ENCODE measurements at regions not wholly inside any gene's neighbourhood (a gene's known extent, or its start where the extent isn't known, plus 50 kb on each side); places are given as distances from the start of the nearest gene placed in this dataset.

DNA sequence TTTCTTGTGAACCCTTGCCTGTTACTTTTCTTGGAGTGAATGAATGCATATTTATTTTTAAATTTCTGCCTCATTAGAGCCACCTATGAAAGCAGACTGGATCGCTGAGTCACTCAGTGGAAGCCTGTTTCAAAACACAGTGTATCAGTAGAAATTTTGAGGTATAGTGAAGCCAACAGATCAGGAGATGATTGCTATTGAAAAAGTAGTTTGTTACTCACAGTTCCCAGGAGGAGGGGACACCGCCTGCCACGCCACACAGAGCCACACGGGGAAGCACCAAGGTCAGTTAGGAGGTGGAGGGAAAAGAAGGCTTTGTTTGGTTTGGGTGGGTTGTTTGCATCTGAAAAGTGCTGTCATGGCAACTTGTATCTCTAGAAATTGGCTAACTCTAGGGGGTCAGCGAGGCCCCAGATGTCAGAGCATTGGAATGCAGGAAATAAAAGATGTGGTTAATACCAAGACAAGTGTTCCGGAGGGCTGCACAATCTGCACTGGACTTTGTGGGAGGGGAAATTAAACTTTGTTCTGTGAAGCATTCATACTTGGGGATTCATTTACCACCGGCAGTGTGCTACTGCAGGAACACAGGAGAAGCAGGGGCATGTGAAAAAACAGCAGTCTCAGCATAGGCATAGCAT is 106.4 kb upstream of the SDK1 start:
- peak; percentile 64 for DNase-seq

DNA sequence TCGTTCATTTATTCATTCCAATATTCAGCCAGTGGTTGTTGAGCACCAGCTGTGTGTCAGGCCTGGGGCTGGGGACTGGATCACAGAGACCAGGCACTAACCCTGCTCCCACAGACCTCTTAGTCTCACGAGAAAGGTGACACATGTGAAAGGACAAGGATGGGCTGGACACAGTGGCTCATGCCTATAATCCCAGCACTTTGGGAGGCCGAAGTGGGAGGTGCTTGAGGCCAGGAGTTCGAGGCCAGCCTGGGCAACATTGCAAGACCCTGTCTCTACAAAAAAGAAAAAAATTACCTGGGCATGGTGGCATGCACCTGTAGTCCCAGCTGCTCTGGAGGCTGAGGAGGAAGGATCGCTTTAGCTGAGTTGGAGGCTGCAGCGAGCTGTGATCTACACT is 105.9 kb upstream of the SDK1 start:
- DNase-seq = no peak

DNA sequence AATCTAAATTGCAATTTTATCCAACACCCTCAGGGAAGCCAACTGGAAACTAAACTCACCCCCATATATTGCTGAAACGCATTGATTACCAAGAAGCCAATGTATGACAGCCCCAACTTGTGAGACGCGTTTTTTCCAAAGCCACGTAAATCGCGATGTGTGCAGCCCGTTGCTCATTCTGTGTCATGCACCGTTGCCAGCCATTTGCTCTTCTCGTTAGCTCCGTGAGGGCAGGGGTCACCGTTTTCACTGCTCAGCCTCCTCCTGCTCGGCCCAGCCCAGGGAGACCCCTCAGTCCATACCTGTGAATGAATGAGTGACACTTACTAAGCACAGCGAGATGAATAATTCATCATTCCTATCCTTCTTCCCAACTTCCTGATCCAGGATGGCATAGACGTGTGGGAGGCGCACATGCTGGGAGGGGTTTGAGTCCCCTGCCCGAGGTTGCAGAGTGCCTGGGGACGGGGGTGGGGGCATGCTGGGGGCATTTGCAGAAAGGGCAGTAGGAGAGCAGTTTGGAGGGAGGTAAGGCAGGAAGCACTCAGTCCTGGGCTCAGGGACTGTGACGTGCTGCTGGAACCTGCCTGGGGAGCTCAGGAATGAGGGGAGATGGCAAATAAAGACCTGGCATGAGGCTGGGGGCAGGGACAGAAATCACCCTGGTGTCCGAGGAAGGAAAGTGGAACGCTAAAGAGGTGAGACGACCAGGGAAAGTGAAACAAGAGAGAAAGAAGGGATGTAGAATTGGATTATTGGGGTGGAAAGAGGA is 104.2 kb upstream of the SDK1 start:
- no peak for DNase-seq

GRCh38 chr7:3197567-3198213 is 103.4 kb upstream of the SDK1 start:
- no peak for DNase-seq

DNA sequence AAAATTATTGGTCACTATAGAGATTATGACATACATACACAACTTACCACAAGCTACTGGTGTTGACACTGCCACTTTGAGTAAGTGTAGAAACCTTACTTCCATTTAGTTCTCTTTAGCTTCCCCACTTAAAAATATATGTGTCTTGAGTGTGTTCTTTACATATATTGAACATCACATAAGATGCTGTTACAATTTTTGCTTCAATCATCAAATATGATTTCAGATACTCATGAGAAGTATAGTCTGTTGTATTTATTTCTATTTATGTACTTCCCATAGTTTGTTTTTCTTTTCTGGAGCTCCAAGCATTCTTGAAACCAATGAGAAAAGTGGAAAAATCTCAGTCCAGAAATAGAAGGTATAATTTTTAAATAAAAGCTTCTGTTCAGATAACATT is 102.7 kb upstream of the SDK1 start:
- no peak for DNase-seq

DNA sequence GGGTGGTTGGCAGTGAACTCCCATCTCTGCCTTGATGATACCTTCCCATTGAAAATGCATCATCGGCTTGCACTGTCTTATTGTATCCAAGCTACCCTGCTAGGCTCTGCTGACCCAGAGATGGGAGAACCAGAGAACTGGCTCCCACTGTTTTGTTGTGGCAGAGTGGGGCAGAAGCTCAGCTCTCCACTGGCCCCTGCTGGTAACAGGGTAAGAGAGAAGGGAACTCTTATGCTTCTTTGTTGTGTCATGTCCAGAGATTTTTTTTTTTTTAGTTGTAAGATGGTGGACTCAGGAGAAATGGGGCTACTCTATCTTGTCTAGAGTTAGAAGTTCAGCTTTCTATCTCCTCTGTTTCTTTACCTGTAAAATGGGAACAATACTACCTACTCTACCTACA is 100.5 kb upstream of the SDK1 start:
- DNase-seq = no peak

DNA sequence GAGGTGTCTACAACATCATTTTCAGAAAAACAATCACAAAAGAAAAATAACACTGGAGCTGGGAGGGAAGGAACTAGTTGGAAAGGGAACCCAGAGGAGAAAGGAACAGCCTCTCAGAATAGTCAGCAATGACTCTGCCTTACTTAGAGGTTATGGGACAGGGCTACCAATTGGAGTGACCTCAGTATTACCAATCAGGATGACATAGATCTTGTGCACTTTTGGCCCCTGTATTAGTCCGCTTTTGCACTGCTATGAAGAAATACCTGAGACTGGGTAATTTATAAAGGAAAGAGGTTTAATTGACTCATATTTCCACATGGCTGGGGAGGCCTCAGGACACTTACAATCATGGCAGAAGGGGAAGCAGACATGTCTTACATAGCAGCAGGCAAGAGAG is 99.7 kb upstream of the SDK1 start:
- no peak for DNase-seq

GRCh38 chr7:3201937-3202710 is 98.9 kb upstream of the SDK1 start:
- DNase-seq = no peak

DNA sequence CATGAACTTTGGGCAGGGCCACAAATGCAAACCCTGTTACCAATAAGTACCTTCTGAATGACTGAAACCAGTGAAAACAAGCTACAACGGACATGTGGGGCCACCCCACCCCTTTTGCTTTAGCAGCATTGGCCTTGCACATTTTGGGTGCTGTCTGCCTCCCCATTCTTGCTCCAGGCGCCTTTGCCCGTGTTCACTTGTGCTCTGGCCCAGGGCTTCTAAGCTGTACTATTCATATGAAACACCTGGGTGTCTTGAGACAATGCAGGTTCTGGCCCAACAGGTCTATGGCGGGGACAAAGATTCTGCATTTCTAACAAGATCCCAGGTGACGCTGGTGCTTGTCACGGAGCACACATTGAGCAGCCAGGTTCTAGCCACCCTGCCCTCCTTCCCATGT is 96.5 kb upstream of the SDK1 start:
- no peak for DNase-seq

- DNase-seq = no peak
Observed at GRCh38 chr7:3206101-3206500, 95.0 kb upstream of the SDK1 start.

DNA sequence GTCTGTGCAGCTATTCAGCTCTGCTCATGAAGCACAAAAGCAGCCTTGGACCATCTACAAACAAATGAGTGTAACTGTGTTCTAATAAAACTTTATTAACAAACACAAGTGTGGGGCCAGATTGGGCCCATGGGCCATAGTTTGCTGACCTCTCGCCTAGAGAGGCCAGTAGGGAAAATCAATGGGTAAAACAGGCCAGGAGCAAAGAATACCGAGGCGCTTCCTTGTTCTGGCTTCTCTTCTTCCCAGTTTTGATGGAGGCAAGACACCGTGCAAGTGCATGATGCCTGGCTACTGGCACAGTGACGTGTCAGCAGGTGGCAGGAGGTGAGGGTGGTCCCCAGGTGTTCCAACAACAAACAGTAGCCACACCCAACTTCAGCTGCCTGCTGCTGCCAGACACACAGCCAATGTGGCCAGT is 94.3 kb upstream of the SDK1 start:
- no peak for DNase-seq

DNA sequence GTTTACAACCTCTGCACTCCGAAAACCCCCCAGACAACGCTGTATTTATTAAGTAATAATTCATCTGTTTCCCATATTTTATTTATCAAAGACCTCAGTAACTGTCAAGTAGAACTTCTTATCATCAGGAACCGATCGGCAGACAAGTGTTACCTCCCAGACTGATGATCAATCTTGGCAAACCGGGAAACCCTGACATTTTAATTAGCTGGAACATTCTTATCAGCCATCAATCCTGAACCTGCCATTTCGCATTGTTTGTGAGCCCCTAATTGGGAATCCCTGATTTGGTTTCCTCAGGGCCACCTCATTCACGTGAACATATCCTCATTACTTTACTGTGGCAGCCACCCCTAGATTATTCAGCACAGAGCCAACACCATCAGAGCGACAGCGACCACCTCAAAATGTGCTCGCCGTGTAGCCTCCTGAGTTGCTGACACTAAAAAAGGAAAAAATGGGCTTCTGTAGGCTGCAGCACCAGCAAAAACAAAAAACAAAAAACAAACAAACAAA is 93.6 kb upstream of the SDK1 start:
- no peak for DNase-seq

- no peak for DNase-seq
Observed at GRCh38 chr7:3210531-3210930, 90.5 kb upstream of the SDK1 start.

GRCh38 chr7:3214090-3214413 is 87.0 kb upstream of the SDK1 start:
- DNase-seq = no peak

DNA sequence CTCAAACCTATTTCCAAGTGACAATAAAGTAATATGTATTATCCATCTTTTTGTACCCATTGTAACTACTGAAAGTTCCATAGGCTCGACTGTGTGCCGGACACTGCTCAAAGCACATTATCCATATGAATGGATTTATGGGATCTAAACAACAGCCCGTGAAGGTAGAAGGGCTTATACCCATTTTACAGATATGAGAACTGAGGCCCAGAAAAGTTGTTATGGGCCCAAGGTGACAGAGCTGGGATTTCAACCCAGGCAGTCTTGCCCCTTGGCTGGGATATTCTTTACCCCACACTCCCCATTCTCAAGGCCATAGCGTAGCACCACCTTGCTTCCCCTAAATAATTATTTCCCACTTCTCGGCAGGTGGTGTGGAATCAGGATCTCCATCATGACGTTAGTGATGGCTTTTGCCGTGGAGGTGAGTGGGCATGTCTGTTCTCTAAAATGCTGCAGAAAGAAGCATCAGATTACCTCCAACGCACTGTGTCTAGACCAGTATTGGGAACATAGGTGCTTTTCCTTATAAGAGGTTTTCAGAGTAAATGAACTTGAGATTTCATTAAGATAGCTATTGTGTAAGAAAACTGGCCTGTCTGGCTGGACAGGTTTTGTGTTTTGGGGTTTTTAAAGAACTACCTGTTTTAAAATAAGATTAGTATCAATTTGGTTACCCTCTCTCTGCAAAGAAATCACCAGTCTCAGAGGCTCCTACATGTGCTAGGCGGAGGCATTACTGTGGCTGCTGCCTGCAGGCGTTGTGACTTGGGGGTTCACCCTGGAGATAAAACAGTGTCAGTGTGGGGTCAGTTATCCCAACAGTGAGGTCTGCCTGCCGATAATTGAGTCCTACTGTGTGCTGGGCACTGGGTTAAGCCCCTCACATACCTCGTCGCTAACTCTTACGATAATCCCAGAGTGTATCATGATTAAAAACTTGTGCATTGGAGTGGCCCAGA is 85.1 kb upstream of the SDK1 start:
- peak; percentile 62 for DNase-seq

GRCh38 chr7:3217166-3217565 is 83.9 kb upstream of the SDK1 start:
- DNase-seq = no peak

DNA sequence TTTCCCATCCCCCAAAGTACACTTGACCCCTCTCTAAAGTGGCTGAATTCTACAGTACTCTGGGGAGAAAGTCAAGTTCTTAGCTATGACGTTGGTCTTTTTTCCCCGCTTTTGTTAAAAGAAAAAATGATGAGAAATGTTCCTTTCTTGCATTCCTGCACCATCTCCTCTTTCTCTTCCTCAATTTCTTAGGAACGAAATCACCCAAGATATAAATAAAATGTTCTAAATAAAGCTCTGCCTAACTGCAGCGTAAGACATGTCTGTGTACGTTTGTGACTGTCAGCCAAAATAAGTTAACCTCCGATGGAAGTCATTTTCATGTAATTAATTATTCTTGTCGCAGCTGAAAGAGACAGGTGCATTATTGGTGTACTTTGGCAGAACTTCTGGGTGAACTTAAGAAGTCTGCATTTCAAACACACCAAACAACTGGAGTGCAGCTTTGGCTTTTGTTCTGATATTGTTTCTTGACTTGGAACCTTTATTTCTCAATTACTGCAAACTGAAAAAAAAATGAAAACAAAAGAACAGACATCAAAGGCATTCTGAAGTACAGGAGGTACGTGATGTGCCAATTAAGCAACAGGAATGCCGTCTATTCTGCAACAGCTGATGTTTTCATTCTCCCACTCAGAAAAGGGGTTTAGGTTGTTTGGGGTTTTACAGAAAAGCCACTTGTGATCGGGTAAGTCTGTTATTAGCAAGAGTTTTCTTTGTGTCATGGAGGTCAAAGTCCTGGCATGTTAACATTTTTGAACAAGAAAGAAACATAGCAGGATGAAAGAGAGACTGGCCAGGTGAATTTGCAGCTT is 82.4 kb upstream of the SDK1 start:
- no peak for DNase-seq

DNA sequence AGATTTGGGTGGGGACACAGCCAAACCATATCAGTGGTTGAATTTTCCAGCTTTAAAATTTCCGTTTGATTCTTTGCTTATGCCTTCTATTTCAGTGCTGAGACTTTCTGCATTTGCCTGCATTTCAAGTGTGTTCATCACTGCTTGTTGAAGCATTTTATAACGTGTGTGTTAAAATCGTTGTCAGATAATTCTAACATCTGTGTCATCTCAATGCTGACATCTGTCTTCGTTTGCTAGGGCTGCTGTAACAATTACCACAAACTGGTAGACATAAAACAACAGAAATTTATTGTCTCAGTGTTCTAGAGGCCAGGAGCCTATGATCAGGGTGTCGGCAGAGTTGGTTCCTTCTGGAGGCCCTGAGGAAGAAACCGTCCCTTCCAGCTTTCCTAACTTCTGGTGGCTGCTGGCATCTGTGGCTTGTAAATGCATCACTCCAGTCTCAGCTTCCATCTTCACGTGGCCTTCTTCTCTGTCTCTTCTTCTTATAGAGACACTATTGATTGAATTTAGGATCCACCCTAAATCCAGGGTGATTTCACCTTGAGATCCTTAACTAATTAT is 71.1 kb upstream of the SDK1 start:
- no peak for DNase-seq

- DNase-seq = no peak
Observed at GRCh38 chr7:3230908-3231307, 70.1 kb upstream of the SDK1 start.

GRCh38 chr7:3232228-3232627 is 68.8 kb upstream of the SDK1 start:
- DNase-seq = no peak

All from renal pelvis (tissue), 1 donor.